HCT116 (cell line): ENCODE measurements at regions not wholly inside any gene's neighbourhood (a gene's known extent, or its start where the extent isn't known, plus 50 kb on each side); places are given as distances from the start of the nearest gene placed in this dataset.

Source experiments
- ATF3 ChIP-seq: IDR thresholded peaks from 2 replicates; pipeline ENCODE4 v1.6.1; 2012
- CTCF ChIP-seq, 3 experiments: fragments of 200-600 bp in 1 of 3; sonication (generic) in 1 of 3; IDR thresholded peaks in 2 of 3; conservative IDR thresholded peaks in 1 of 3; 2 replicates each; pipeline ENCODE4 v1.5.1; 2012 to 2017; ENCODE audit warnings: low read depth in 2 of 3, low read length in 2 of 3, antibody characterized with exemption in 1 of 3, borderline replicate concordance in 1 of 3, control low read depth in 1 of 3, mild to moderate bottlenecking in 1 of 3, mixed read lengths in 1 of 3, mixed run types in 1 of 3, moderate library complexity in 1 of 3; ENCODE audit not compliant: insufficient read depth in 1 of 3
- EZH2 ChIP-seq: fragments of 200-600 bp; sonication (generic); IDR thresholded peaks from 2 replicates; pipeline ENCODE4 v1.6.1; 2017; ENCODE audit warnings: antibody characterized with exemption, mixed run types
- EZH2phosphoT487 ChIP-seq: fragments of 200-600 bp; IDR thresholded peaks from 2 replicates; pipeline ENCODE4 v1.6.1; 2018; ENCODE audit warnings: antibody characterized with exemption, borderline replicate concordance
- JUND ChIP-seq: IDR thresholded peaks from 2 replicates; pipeline ENCODE4 v1.6.1; 2012
- POLR2A ChIP-seq: IDR thresholded peaks from 2 replicates; pipeline ENCODE4 v1.7.0; 2011; ENCODE audit warnings: borderline replicate concordance; ENCODE audit not compliant: insufficient read depth, insufficient read length; ENCODE audit errors: extremely low read depth
- POLR2AphosphoS5 ChIP-seq: IDR thresholded peaks from 2 replicates; pipeline ENCODE4 v1.6.1; 2011; ENCODE audit warnings: mild to moderate bottlenecking, low read depth, low read length, moderate library complexity
- RAD21 ChIP-seq: IDR thresholded peaks from 2 replicates; pipeline ENCODE4 v1.6.1; 2012; ENCODE audit warnings: low read depth, mild to moderate bottlenecking
- SRF ChIP-seq: IDR thresholded peaks from 2 replicates; pipeline ENCODE4 v1.6.1; 2012; ENCODE audit warnings: low read depth
- YY1 ChIP-seq: IDR thresholded peaks from 2 replicates; pipeline ENCODE4 v1.6.1; 2011; ENCODE audit warnings: low read length, low read depth, moderate library complexity, mild to moderate bottlenecking; ENCODE audit not compliant: insufficient replicate concordance; ENCODE audit errors: extremely low read depth
- ZFX ChIP-seq: fragments of 450-650 bp; IDR thresholded peaks from 2 replicates; pipeline ENCODE4 v1.6.1; 2017

- TF ChIP-seq POLR2AphosphoS5 (no peak), ZFX (no peak), EZH2 (no peak), SRF (no peak), EZH2phosphoT487 (no peak), JUND (no peak), CTCF (IDR thresholded peaks at IDR 0.05 in 2 of 3, conservative IDR thresholded peaks at IDR 0.05 in 1 of 3; ENCODE audit: borderline replicate concordance in 1 of 3, insufficient read depth in 1 of 3, low read depth in 2 of 3, low read length in 2 of 3) (0 out of 6 replicates have a peak, but pooled peaks of 1 of the 3 experiments have one; percentile 8), POLR2A (no peak), RAD21 (no peak), ATF3 (no peak), YY1 (no peak)
Observed at GRCh38 chr12:90441431-90441830, 513.5 kb downstream of the CCER1 start.
